HepG2 (cell line): ENCODE measurements at regions not wholly inside any gene's neighbourhood (a gene's known extent, or its start where the extent isn't known, plus 50 kb on each side); places are given as distances from the start of the nearest gene placed in this dataset.

Experiments
- CTCF ChIP-seq: sonication (generic); formaldehyde crosslinking; IDR thresholded peaks from 2 replicates; pipeline ENCODE4 v1.5.0; 2020; ENCODE audit warnings: mild to moderate bottlenecking, missing genetic modification reagents, moderate library complexity
- FOXK2 ChIP-seq: fragments of 450-650 bp; IDR thresholded peaks from 2 replicates; pipeline ENCODE4 v1.6.1; 2016
- HBP1 ChIP-seq: IDR thresholded peaks from 2 replicates; pipeline ENCODE4 v1.6.1; 2016; ENCODE audit warnings: low read depth, control low read depth
- PHF20 ChIP-seq: sonication (generic); formaldehyde crosslinking; IDR thresholded peaks from 2 replicates; pipeline ENCODE4 v1.5.0; 2020; ENCODE audit warnings: mild to moderate bottlenecking, missing genetic modification reagents
- RAD21 ChIP-seq: fragments of 450-650 bp; formaldehyde crosslinking; IDR thresholded peaks from 2 replicates; pipeline ENCODE4 v1.5.0; 2020; ENCODE audit warnings: mild to moderate bottlenecking
- SP2 ChIP-seq: sonication (generic); formaldehyde crosslinking; IDR thresholded peaks from 2 replicates; pipeline ENCODE4 v1.5.1; 2020; ENCODE audit warnings: mild to moderate bottlenecking, missing genetic modification reagents
- ZBTB20 ChIP-seq: sonication (generic); formaldehyde crosslinking; IDR thresholded peaks from 2 replicates; pipeline ENCODE4 v1.8.1; 2023; ENCODE audit warnings: missing genetic modification reagents, low read depth, mild to moderate bottlenecking, borderline replicate concordance

- no peak for TF ChIP-seq SP2 (CRISPR knock-in tag)
- no peak for TF ChIP-seq ZBTB20 (CRISPR knock-in tag)
- TF ChIP-seq PHF20 (CRISPR knock-in tag) = no peak
- TF ChIP-seq CTCF (CRISPR knock-in tag) = no peak
- TF ChIP-seq FOXK2 = no peak
- TF ChIP-seq RAD21 = no peak
- no peak for TF ChIP-seq HBP1
Observed at GRCh38 chr6:3915076-3915791, 66.1 kb downstream of the FAM50B start.
